Keratinocyte (primary cell): ENCODE measurements at regions not wholly inside any gene's neighbourhood (a gene's known extent, or its start where the extent isn't known, plus 50 kb on each side); places are given as distances from the start of the nearest gene placed in this dataset.

Experiments used
- DNase-seq: peaks from one replicate; pipeline ENCODE4 v3.0.0-alpha.2; 2011; ENCODE audit warnings: low read depth, missing footprints, low spot score
- FAIRE-seq: peaks from 2 replicates; lab custom pipeline; 2011; peaks lifted over from hg19 to GRCh38; lab: Jason Lieb, UNC
- H2AFZ ChIP-seq: 2 replicates; pipeline ENCODE4 v1.6.0; 2012; ENCODE audit warnings: low read length, control low read depth, inconsistent platforms; ENCODE audit not compliant: control insufficient read depth
- H3K27ac ChIP-seq: 2 replicates; pipeline ENCODE4 v1.5.1; 2011; ENCODE audit warnings: low read length; ENCODE audit not compliant: control insufficient read depth, insufficient read depth
- H3K27me3 ChIP-seq: 3 replicates; pipeline ENCODE4 v1.6.0; 2011; ENCODE audit warnings: low read length; ENCODE audit not compliant: control insufficient read depth, insufficient read depth; ENCODE audit errors: extremely low read depth
- H3K36me3 ChIP-seq, 2 experiments: 2 replicates in 1 of 2; 3 replicates in 1 of 2; pipeline ENCODE4 v1.5.1; 2011; ENCODE audit warnings: low read length in 2 of 2, mild to moderate bottlenecking in 1 of 2; ENCODE audit not compliant: control insufficient read depth in 2 of 2, insufficient read depth in 2 of 2; ENCODE audit errors: extremely low read depth in 1 of 2
- H3K4me1 ChIP-seq: 3 replicates; pipeline ENCODE4 v1.5.1; 2011; ENCODE audit warnings: low read length; ENCODE audit not compliant: control insufficient read depth, insufficient read depth; ENCODE audit errors: extremely low read depth
- H3K4me2 ChIP-seq: 3 replicates; pipeline ENCODE4 v1.6.0; 2011; ENCODE audit warnings: low read depth, low read length; ENCODE audit not compliant: control insufficient read depth, insufficient read depth; ENCODE audit errors: extremely low read depth
- H3K4me3 ChIP-seq, 3 experiments: fragments of 200-600 bp in 1 of 3; sonication (generic) in 1 of 3; 2 replicates in 2 of 3; 3 replicates in 1 of 3; pipeline ENCODE4 v1.5.1; 2011 to 2016; ENCODE audit warnings: low read length in 3 of 3, mild to moderate bottlenecking in 3 of 3, control low read depth in 2 of 3, inconsistent platforms in 1 of 3, low read depth in 1 of 3, mixed read lengths in 1 of 3, mixed run types in 1 of 3, moderate library complexity in 1 of 3; ENCODE audit not compliant: control insufficient read depth in 2 of 3, insufficient read depth in 2 of 3; ENCODE audit errors: extremely low read depth in 1 of 3
- H3K79me2 ChIP-seq: 2 replicates; pipeline ENCODE4 v1.6.0; 2012; ENCODE audit warnings: low read length; ENCODE audit not compliant: control insufficient read depth, insufficient read depth
- H3K9ac ChIP-seq: 3 replicates; pipeline ENCODE4 v1.6.0; 2011; ENCODE audit warnings: low read length; ENCODE audit not compliant: control insufficient read depth, insufficient read depth; ENCODE audit errors: extremely low read depth
- H3K9me1 ChIP-seq: 3 replicates; pipeline ENCODE4 v1.6.0; 2011; ENCODE audit warnings: low read length; ENCODE audit not compliant: control insufficient read depth, insufficient read depth; ENCODE audit errors: extremely low read depth
- H3K9me3 ChIP-seq: 2 replicates; pipeline ENCODE4 v1.5.1; 2012; ENCODE audit warnings: low read depth, low read length; ENCODE audit not compliant: control insufficient read depth
- H4K20me1 ChIP-seq: 3 replicates; pipeline ENCODE4 v1.6.0; 2011; ENCODE audit warnings: low read length; ENCODE audit not compliant: control insufficient read depth, insufficient read depth; ENCODE audit errors: extremely low read depth
- CTCF ChIP-seq, 3 experiments: IDR thresholded peaks in 1 of 3; conservative IDR thresholded peaks in 1 of 3; optimal IDR thresholded peaks in 1 of 3; 2 replicates in 2 of 3; 3 replicates in 1 of 3; pipeline versions ENCODE3 to v1.5.1; 2011; ENCODE audit warnings: low read length in 3 of 3, mild to moderate bottlenecking in 3 of 3, moderate library complexity in 2 of 3, control low read depth in 1 of 3, inconsistent platforms in 1 of 3; ENCODE audit not compliant: insufficient read depth in 2 of 3; ENCODE audit errors: extremely low read depth in 1 of 3
- EZH2 ChIP-seq: IDR thresholded peaks from one replicate; pipeline ENCODE4 v1.6.1; 2012; ENCODE audit warnings: inconsistent platforms, mild to moderate bottlenecking, low read length, moderate library complexity
- dilution Hi-C: fragments of 300-500 bp; cut with MboI; formaldehyde crosslinking; loops from one replicate; pipeline ENCODE4 v1.7.0; 2020; ENCODE audit warnings: low sequenced_read_pairs; ENCODE audit not compliant: extremely low pct_ligation_motif_present

GRCh38 chr10:78178940-78179339, 145.3 kb downstream of the RPS24 start:
- H3K9ac ChIP-seq = no peak overlapping the region

GRCh38 chr10:78179886-78180705, 146.4 kb downstream of the RPS24 start:
- Histone ChIP-seq H3K9me1 (no peaks in the 10 kb centered on the region), H3K27me3 (peaks cover 5% of the 10 kb centered on the region), H3K9ac (no peak overlapping the region), H3K36me3 (no peaks in the 10 kb centered on the region), H4K20me1 (no peaks in the 10 kb centered on the region), H3K4me3 (no peak overlapping the region), H3K4me2 (no peak overlapping the region), H3K27ac (no peak overlapping the region), H3K4me1 (peaks cover 30% of the 10 kb centered on the region), H3K9me3 (no peaks in the 10 kb centered on the region), H2AFZ (no peak overlapping the region), H3K79me2 (no peaks in the 10 kb centered on the region)
- dilution Hi-C loops = no loop called here
- FAIRE-seq = no peak
- TF ChIP-seq EZH2 = no peak
- no peak for TF ChIP-seq CTCF (optimal IDR thresholded peaks at IDR 0.05 in 1 of 3, IDR thresholded peaks at IDR 0.05 in 1 of 3, conservative IDR thresholded peaks at IDR 0.05 in 1 of 3; ENCODE audit: extremely low read depth in 1 of 3, insufficient read depth in 2 of 3, low read length in 3 of 3)
- DNase-seq = no peak

More at GRCh38 chr10:78178940-78179339, 145.3 kb downstream of the RPS24 start:
- H3K36me3 ChIP-seq = no peaks in the 10 kb centered on the region
- FAIRE-seq (peak; percentile 63), DNase-seq (no peak)
- H4K20me1 ChIP-seq = no peaks in the 10 kb centered on the region
- dilution Hi-C loops = no loop called here
- H3K27me3 ChIP-seq = peaks cover 5% of the 10 kb centered on the region
- no peak overlapping the region for H3K27ac ChIP-seq
- no peaks in the 10 kb centered on the region for H3K9me3 ChIP-seq
- TF ChIP-seq EZH2 (no peak), CTCF (optimal IDR thresholded peaks at IDR 0.05 in 1 of 3, IDR thresholded peaks at IDR 0.05 in 1 of 3, conservative IDR thresholded peaks at IDR 0.05 in 1 of 3; ENCODE audit: extremely low read depth in 1 of 3, insufficient read depth in 2 of 3, low read length in 3 of 3) (no peak)
- H2AFZ ChIP-seq = no peak overlapping the region
- H3K4me2 ChIP-seq = peak overlapping the region; percentile 34
- peaks cover 30% of the 10 kb centered on the region for H3K4me1 ChIP-seq
- no peaks in the 10 kb centered on the region for H3K79me2 ChIP-seq
- no peaks in the 10 kb centered on the region for H3K9me1 ChIP-seq
- H3K4me3 ChIP-seq = no peak overlapping the region
